ENCODE measurements at regions not wholly inside any gene's neighbourhood (a gene's known extent, or its start where the extent isn't known, plus 50 kb on each side); places are given as distances from the start of the nearest gene placed in this dataset.
"Not testable (repeated sequence)": the region's sequence is repeated elsewhere in the genome, so short reads cannot be mapped to it uniquely, and the experiment has no call there.

DNA sequence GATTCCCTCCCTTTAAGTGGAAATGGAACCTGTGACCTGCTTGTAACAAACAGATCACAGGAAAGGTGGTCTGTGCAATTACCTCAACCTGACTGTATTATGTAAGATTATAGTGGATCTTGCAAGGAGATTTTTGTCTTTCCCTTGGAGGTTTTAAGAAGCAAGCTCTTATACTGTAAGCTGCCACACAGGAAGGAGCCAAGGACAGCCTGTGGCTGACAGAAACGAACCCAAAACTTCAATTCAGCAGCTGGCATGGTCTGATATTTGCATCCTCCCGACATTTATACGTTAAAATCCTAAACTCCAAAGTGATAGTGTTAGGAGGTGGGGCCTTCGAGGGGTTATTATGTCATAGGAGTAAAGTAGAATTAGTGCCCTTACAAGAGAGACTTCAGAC lies 711.8 kb upstream of the CTNND2 start:
- TF ChIP-seq EP300 (IDR thresholded peaks at IDR 0.05) (no peak), POLR2AphosphoS5 (IDR thresholded peaks at IDR 0.05) (no peak), POLR2A (IDR thresholded peaks at IDR 0.05) (no peak)
- TF ChIP-seq, protein P1, sequence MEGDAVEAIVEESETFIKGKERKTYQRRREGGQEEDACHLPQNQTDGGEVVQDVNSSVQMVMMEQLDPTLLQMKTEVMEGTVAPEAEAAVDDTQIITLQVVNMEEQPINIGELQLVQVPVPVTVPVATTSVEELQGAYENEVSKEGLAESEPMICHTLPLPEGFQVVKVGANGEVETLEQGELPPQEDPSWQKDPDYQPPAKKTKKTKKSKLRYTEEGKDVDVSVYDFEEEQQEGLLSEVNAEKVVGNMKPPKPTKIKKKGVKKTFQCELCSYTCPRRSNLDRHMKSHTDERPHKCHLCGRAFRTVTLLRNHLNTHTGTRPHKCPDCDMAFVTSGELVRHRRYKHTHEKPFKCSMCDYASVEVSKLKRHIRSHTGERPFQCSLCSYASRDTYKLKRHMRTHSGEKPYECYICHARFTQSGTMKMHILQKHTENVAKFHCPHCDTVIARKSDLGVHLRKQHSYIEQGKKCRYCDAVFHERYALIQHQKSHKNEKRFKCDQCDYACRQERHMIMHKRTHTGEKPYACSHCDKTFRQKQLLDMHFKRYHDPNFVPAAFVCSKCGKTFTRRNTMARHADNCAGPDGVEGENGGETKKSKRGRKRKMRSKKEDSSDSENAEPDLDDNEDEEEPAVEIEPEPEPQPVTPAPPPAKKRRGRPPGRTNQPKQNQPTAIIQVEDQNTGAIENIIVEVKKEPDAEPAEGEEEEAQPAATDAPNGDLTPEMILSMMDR (IDR thresholded peaks at IDR 0.05), result no peak
- H3K9me3 ChIP-seq, result peaks cover 8% of the 10 kb centered on the region
- H3K4me3 ChIP-seq, result no peak overlapping the region
- no peaks in the 10 kb centered on the region for H3K27me3 ChIP-seq
- 81% methylated on average over 4 of the region's 4 CpGs for WGBS
- no peak for DNase-seq (ENCODE audit: low spot score in 2 of 2)
- H3K4me1 ChIP-seq, result no peaks in the 10 kb centered on the region
- no peak overlapping the region for H3K27ac ChIP-seq
- H3K36me3 ChIP-seq, result no peaks in the 10 kb centered on the region

DNA sequence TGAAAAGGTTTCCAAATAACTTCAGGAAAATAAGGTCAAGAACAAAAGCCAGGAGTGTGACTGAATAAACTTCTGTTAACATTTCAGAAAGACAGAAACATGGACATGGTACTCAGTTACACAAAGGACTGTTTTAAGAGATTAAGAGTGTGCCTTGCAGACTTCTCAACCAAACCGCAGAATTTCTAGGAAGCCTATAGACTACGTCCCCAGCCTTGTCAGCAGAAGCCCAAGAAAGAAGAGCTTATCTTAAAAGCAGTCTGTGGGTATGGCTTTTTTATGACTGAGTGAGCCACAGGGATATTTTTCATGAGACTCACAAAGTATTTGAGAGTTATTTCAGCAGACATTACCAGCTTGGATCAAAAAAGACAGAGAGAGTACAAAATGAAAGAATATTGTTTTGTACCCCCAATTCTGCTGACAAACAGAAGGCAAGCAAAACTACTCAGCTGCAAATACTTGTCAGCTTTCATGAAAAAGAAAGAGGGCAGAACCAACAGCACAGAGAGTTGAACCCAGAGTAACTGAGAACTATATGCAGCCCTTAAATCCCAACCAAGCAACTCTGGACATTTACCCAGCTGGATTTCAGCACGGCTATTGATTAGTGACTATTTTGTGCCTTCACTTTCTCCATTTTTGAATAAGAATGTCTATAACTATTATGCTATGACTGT lies 711.0 kb upstream of the CTNND2 start:
- no peak for TF ChIP-seq POLR2A (IDR thresholded peaks at IDR 0.05)
- no peak for TF ChIP-seq POLR2AphosphoS5 (IDR thresholded peaks at IDR 0.05)
- TF ChIP-seq, protein P1 (IDR thresholded peaks at IDR 0.05), result no peak
- TF ChIP-seq EP300 (IDR thresholded peaks at IDR 0.05), result no peak
- Histone ChIP-seq H3K4me1 (no peaks in the 10 kb centered on the region), H3K27me3 (no peaks in the 10 kb centered on the region), H3K27ac (no peak overlapping the region), H3K36me3 (no peaks in the 10 kb centered on the region), H3K9me3 (peaks cover 8% of the 10 kb centered on the region), H3K4me3 (no peak overlapping the region)
- DNase-seq (ENCODE audit: low spot score in 2 of 2), result no peak
- WGBS, result 47% methylated on average over 3 of the region's 3 CpGs

DNA sequence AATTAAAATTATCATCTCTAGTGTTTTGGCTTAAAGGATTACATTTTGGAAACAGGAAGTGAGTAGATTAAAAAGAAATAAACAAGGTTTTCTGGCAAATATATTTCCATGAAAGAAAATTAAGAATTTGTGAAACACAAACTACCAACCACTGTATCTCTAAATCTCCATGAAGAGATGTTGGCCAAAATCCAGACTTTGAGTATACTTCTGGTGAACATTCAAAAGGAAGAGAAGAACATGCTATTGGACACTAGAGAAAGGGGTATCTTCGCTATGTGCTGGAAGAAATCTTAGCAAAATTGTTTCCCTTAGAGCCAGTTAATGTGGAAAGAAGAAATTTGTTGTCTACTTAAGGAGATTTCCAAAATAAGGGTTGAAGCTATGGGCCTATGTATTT lies 710.4 kb upstream of the CTNND2 start:
- TF ChIP-seq POLR2AphosphoS5 (IDR thresholded peaks at IDR 0.05) (no peak), POLR2A (IDR thresholded peaks at IDR 0.05) (no peak), EP300 (IDR thresholded peaks at IDR 0.05) (no peak)
- TF ChIP-seq, protein P1 (IDR thresholded peaks at IDR 0.05), result no peak
- Histone ChIP-seq H3K4me1 (no peaks in the 10 kb centered on the region), H3K27ac (no peak overlapping the region), H3K36me3 (no peaks in the 10 kb centered on the region), H3K9me3 (peaks cover 8% of the 10 kb centered on the region), H3K27me3 (no peaks in the 10 kb centered on the region), H3K4me3 (no peak overlapping the region)
- DNase-seq (ENCODE audit: low spot score in 2 of 2), result no peak
- 67% methylated on average over 1 of the region's 1 CpG for WGBS

DNA sequence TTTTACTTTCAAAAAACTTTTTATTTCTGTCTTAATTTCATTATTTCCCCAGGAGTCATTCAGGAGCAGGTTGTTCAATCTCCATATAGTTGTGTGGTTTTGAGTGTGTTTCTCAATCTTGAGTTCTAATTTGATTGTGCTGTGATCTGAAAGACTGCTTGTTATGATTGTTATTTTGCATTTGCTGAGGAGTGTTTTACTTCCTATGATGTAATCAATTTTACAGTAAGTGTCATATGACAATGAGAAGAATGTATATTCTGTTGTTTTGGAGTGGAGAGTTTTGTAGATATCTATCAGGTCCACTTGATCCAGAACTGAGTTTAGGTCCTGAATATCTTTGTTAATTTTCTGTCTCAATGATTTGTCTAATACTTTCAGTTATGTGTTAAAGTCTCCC lies 706.9 kb upstream of the CTNND2 start:
- H3K4me3 ChIP-seq, result no peak overlapping the region
- TF ChIP-seq EP300 (IDR thresholded peaks at IDR 0.05) (no peak), POLR2A (IDR thresholded peaks at IDR 0.05) (no peak), POLR2AphosphoS5 (IDR thresholded peaks at IDR 0.05) (no peak)
- TF ChIP-seq, protein P1 (IDR thresholded peaks at IDR 0.05), result no peak
- no peaks in the 10 kb centered on the region for H3K36me3 ChIP-seq
- no peaks in the 10 kb centered on the region for H3K9me3 ChIP-seq
- H3K4me1 ChIP-seq, result no peaks in the 10 kb centered on the region
- DNase-seq (ENCODE audit: low spot score in 2 of 2), result no peak
- H3K27me3 ChIP-seq, result no peaks in the 10 kb centered on the region
- H3K27ac ChIP-seq, result no peak overlapping the region

DNA sequence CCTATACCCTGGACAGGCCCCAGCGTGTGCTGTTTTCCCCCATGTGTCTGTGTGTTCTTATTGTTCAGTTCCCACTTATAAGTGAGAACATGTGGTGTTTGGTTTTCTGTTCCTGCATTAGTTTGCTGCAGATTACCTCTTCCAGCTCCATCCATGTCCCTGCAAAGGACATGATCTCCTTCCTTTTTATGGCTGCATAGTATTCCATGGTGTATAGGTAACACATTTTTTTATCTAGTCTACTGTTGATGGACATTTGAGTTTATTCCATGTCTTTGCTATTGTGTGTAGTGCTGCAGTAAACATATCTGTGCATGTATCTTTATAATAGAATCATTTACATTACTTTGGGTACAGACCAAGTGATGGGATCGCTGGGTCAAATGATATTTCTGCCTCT lies 703.6 kb upstream of the CTNND2 start:
- 48% methylated on average over 2 of the region's 2 CpGs for WGBS
- not testable (repeated sequence) for H3K9me3 ChIP-seq; H3K36me3 ChIP-seq; H3K4me1 ChIP-seq; H3K4me3 ChIP-seq; DNase-seq (ENCODE audit: low spot score in 2 of 2); H3K27ac ChIP-seq; H3K27me3 ChIP-seq

DNA sequence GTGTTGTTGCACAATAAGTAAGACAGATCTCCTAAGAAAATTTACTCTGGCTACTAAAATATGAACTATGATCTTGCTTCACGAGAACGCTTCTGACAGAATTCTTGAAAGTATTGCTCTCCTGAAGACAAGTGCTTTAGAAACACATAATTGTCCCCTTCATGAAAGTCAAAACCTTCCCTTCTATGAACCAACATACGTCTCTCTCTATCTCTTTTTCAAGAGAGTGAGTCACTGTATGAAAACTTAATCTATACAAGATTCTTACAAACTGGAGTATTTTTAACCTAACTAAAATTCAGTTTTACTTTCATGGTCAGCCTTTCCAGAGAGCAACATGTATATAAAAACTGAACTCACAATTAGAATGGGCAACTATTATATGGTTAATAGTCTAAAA lies 688.0 kb upstream of the CTNND2 start:
- TF ChIP-seq POLR2A (IDR thresholded peaks at IDR 0.05), result no peak
- TF ChIP-seq, protein P1 (IDR thresholded peaks at IDR 0.05), result no peak
- TF ChIP-seq EP300 (IDR thresholded peaks at IDR 0.05), result no peak
- TF ChIP-seq POLR2AphosphoS5 (IDR thresholded peaks at IDR 0.05), result no peak
- Histone ChIP-seq H3K9me3 (no peaks in the 10 kb centered on the region), H3K4me3 (no peak overlapping the region), H3K27ac (no peak overlapping the region), H3K4me1 (no peaks in the 10 kb centered on the region), H3K27me3 (no peaks in the 10 kb centered on the region), H3K36me3 (no peaks in the 10 kb centered on the region)
- no peak for DNase-seq (ENCODE audit: low spot score in 2 of 2)
- WGBS, result 83% methylated on average over 3 of the region's 3 CpGs
